HCT116 (cell line): ENCODE measurements at regions not wholly inside any gene's neighbourhood (a gene's known extent, or its start where the extent isn't known, plus 50 kb on each side); places are given as distances from the start of the nearest gene placed in this dataset.

Source experiments
- ATAC-seq: fragments of 200-7000 bp; cut with Tn5 transposase; 2 replicates; pipeline ENCODE4 v1.9.1; 2020; ENCODE audit warnings: mild to moderate bottlenecking, moderate library complexity
- BruUV-seq: library from RNA; stranded (reverse); fragments of 400-500 nt; replicated peaks from 2 replicates; lab custom pipeline; 2021; lab: Mats Ljungman, UMichigan
- CTCF ChIA-PET: fragments of 300-600 bp; sonication (Branson Sonifier 250); formaldehyde crosslinking; loops from one replicate; lab custom pipeline; 2021; ENCODE audit warnings: antibody characterized with exemption; lab: Charles Lee
- POLR2A ChIA-PET: fragments of 300-600, 350-600 bp; sonication (Branson Sonifier 250); formaldehyde crosslinking; loops from one replicate; lab custom pipeline; 2021; ENCODE audit warnings: antibody characterized with exemption; lab: Charles Lee
- RAD21 ChIA-PET, 2 experiments: fragments of 300-600 bp; sonication (Branson Sonifier 250); formaldehyde crosslinking; loops; one replicate each; lab custom pipeline; 2023; ENCODE audit warnings: low total read pairs in 2 of 2; ENCODE audit not compliant: uncharacterized antibody in 2 of 2, unreplicated experiment in 2 of 2, low non-redundant PET in 1 of 2; lab: Charles Lee
- DNase-seq: peaks from one replicate; pipeline ENCODE4 v3.0.0-alpha.2; 2010; ENCODE audit warnings: low read depth, low spot score
- H2AFZ ChIP-seq: fragments of 200-600 bp; shearing (Covaris generic), sonication (generic); 2 replicates; pipeline ENCODE4 v1.6.1; 2017; ENCODE audit warnings: low read depth, mixed run types, mixed read lengths, antibody characterized with exemption, low read length; ENCODE audit not compliant: poor library complexity, severe bottlenecking
- H3K27ac ChIP-seq: 2 replicates; pipeline ENCODE4 v1.5.1; 2012; ENCODE audit warnings: low read depth, low read length
- H3K27me3 ChIP-seq: fragments of 200-600 bp; sonication (generic); 2 replicates; pipeline ENCODE4 v1.6.1; 2016; ENCODE audit warnings: mixed run types, low read length, mixed read lengths; ENCODE audit not compliant: insufficient read depth
- H3K36me3 ChIP-seq, 2 experiments: fragments of 200-500 bp in 1 of 2; fragments of 200-600 bp in 1 of 2; sonication (Bioruptor generic) in 1 of 2; sonication (generic) in 1 of 2; 2 replicates each; pipeline versions ENCODE4 v1.5.1 to v1.6.1; 2014 to 2016; ENCODE audit warnings: low read length in 2 of 2, inconsistent platforms in 1 of 2, mixed read lengths in 1 of 2, mixed run types in 1 of 2; ENCODE audit not compliant: insufficient read depth in 2 of 2, control insufficient read depth in 1 of 2
- H3K4me1 ChIP-seq, 2 experiments: fragments of 200-600 bp in 1 of 2; sonication (generic) in 1 of 2; 2 replicates each; pipeline versions ENCODE4 v1.5.1 to v1.6.1; 2012 to 2017; ENCODE audit warnings: low read length in 2 of 2, inconsistent platforms in 1 of 2, mild to moderate bottlenecking in 1 of 2, mixed read lengths in 1 of 2, mixed run types in 1 of 2, moderate library complexity in 1 of 2; ENCODE audit not compliant: insufficient read depth in 2 of 2, control insufficient read depth in 1 of 2
- H3K4me2 ChIP-seq: fragments of 200-600 bp; sonication (generic); 2 replicates; pipeline ENCODE4 v1.6.1; 2017; ENCODE audit warnings: mixed run types, low read length, mixed read lengths
- H3K4me3 ChIP-seq, 2 experiments: fragments of 200-600 bp in 1 of 2; sonication (generic) in 1 of 2; replicated peaks in 1 of 2; 2 replicates each; pipeline ENCODE4 v1.5.1; 2011 to 2016; ENCODE audit warnings: low read length in 2 of 2, control low read depth in 1 of 2, low read depth in 1 of 2, mild to moderate bottlenecking in 1 of 2, mixed read lengths in 1 of 2, mixed run types in 1 of 2
- H3K79me2 ChIP-seq: fragments of 200-600 bp; sonication (generic); 2 replicates; pipeline ENCODE4 v1.6.1; 2017; ENCODE audit warnings: mild to moderate bottlenecking, mixed run types, low read length, moderate library complexity, mixed read lengths; ENCODE audit not compliant: insufficient read depth
- H3K9ac ChIP-seq: fragments of 200-600 bp; sonication (generic); 2 replicates; pipeline ENCODE4 v1.6.1; 2016; ENCODE audit warnings: low read length, mixed read lengths
- H3K9me2 ChIP-seq: fragments of 200-600 bp; sonication (generic), shearing (Covaris generic); 2 replicates; pipeline ENCODE4 v1.6.1; 2017; ENCODE audit warnings: mixed run types, mild to moderate bottlenecking, moderate library complexity; ENCODE audit not compliant: insufficient read depth
- H3K9me3 ChIP-seq, 2 experiments: fragments of 200-500 bp in 1 of 2; fragments of 200-600 bp in 1 of 2; sonication (Bioruptor generic) in 1 of 2; sonication (generic) in 1 of 2; 2 replicates each; pipeline ENCODE4 v1.6.1; 2014 to 2017; ENCODE audit warnings: low read length in 2 of 2, mixed read lengths in 2 of 2, inconsistent platforms in 1 of 2, low read depth in 1 of 2, mild to moderate bottlenecking in 1 of 2, mixed run types in 1 of 2, moderate library complexity in 1 of 2; ENCODE audit not compliant: control insufficient read depth in 1 of 2, insufficient read depth in 1 of 2
- H4K20me1 ChIP-seq: fragments of 200-600 bp; sonication (generic), shearing (Covaris generic); 2 replicates; pipeline ENCODE4 v1.6.1; 2017; ENCODE audit warnings: mixed run types, mild to moderate bottlenecking, moderate library complexity; ENCODE audit not compliant: insufficient read depth
- ATF3 ChIP-seq: IDR thresholded peaks from 2 replicates; pipeline ENCODE4 v1.6.1; 2012
- CBX3 ChIP-seq: IDR thresholded peaks from 2 replicates; pipeline ENCODE4 v1.6.1; 2012; ENCODE audit warnings: low read depth
- CEBPB ChIP-seq: IDR thresholded peaks from 2 replicates; pipeline ENCODE4 v1.6.1; 2012; ENCODE audit warnings: low read depth
- EGR1 ChIP-seq: IDR thresholded peaks from 2 replicates; pipeline ENCODE4 v1.6.1; 2012; ENCODE audit warnings: low read depth
- ELF1 ChIP-seq: IDR thresholded peaks from 2 replicates; pipeline ENCODE4 v1.6.1; 2012; ENCODE audit warnings: low read depth, borderline replicate concordance
- EZH2 ChIP-seq: fragments of 200-600 bp; sonication (generic); IDR thresholded peaks from 2 replicates; pipeline ENCODE4 v1.6.1; 2017; ENCODE audit warnings: antibody characterized with exemption, mixed run types
- JUND ChIP-seq: IDR thresholded peaks from 2 replicates; pipeline ENCODE4 v1.6.1; 2012
- MAX ChIP-seq: IDR thresholded peaks from 2 replicates; pipeline ENCODE4 v1.6.1; 2012
- POLR2A ChIP-seq: IDR thresholded peaks from 2 replicates; pipeline ENCODE4 v1.7.0; 2011; ENCODE audit warnings: borderline replicate concordance; ENCODE audit not compliant: insufficient read depth, insufficient read length; ENCODE audit errors: extremely low read depth
- POLR2AphosphoS5 ChIP-seq: IDR thresholded peaks from 2 replicates; pipeline ENCODE4 v1.6.1; 2011; ENCODE audit warnings: mild to moderate bottlenecking, low read depth, low read length, moderate library complexity
- RAD21 ChIP-seq: IDR thresholded peaks from 2 replicates; pipeline ENCODE4 v1.6.1; 2012; ENCODE audit warnings: low read depth, mild to moderate bottlenecking
- REST ChIP-seq: IDR thresholded peaks from 2 replicates; pipeline ENCODE4 v1.6.1; 2012; ENCODE audit warnings: low read depth
- SIN3A ChIP-seq: IDR thresholded peaks from 2 replicates; pipeline ENCODE4 v1.6.1; 2012; ENCODE audit warnings: low read depth
- SP1 ChIP-seq: IDR thresholded peaks from 2 replicates; pipeline ENCODE4 v1.6.1; 2012; ENCODE audit warnings: low read depth
- SRF ChIP-seq: IDR thresholded peaks from 2 replicates; pipeline ENCODE4 v1.6.1; 2012; ENCODE audit warnings: low read depth
- TCF7L2 ChIP-seq: IDR thresholded peaks from 2 replicates; pipeline ENCODE4 v1.7.0; 2011; ENCODE audit warnings: borderline replicate concordance, inconsistent platforms; ENCODE audit not compliant: insufficient read depth, insufficient read length; ENCODE audit errors: extremely low read depth
- ZBTB33 ChIP-seq: IDR thresholded peaks from 2 replicates; pipeline ENCODE4 v1.6.1; 2011; ENCODE audit warnings: mild to moderate bottlenecking, low read length, moderate library complexity; ENCODE audit not compliant: insufficient replicate concordance; ENCODE audit errors: extremely low read depth
- ZNF274 ChIP-seq: fragments of 200-500 bp; sonication (Bioruptor generic); IDR thresholded peaks from 2 replicates; pipeline ENCODE4 v1.6.1; 2014; ENCODE audit warnings: mild to moderate bottlenecking, low read depth, low read length, inconsistent platforms
- intact Hi-C: fragments of 100-400 bp; cut with micrococcal nuclease; formaldehyde crosslinking; loops from 2 replicates; pipeline ENCODE4 v1.10.0; 2022

- Histone ChIP-seq H3K4me2 (no peak overlapping the region), H3K9me3 (no peaks in the 10 kb centered on the region; a peak in 1 of 4 replicates), H3K4me1 (no peaks in the 10 kb centered on the region), H3K79me2 (no peaks in the 10 kb centered on the region), H3K9me2 (no peaks in the 10 kb centered on the region)
- TF ChIP-seq JUND (no peak), SRF (no peak), REST (no peak), CBX3 (no peak), ZBTB33 (no peak), POLR2AphosphoS5 (no peak), EZH2 (no peak), CEBPB (no peak), MAX (no peak), ATF3 (no peak), SP1 (no peak), ELF1 (no peak), TCF7L2 (no peak), SIN3A (no peak), ZNF274 (no peak), POLR2A (no peak), EGR1 (no peak), RAD21 (no peak)
- TF ChIP-seq, all 23 proteins: peak for 0
- ChIA-PET POLR2A (no interaction called here), RAD21 (no interaction called here), CTCF (no interaction called here)
- Histone ChIP-seq H3K9ac (no peak overlapping the region), H4K20me1 (no peaks in the 10 kb centered on the region), H2AFZ (no peak overlapping the region), H3K36me3 (no peaks in the 10 kb centered on the region), H3K4me3 (no peak overlapping the region), H3K27me3 (no peaks in the 10 kb centered on the region), H3K27ac (no peak overlapping the region)
- ATAC-seq = no peak
- intact Hi-C loops = no loop called here
- no TSS peak for BruUV-seq
- no peak for DNase-seq
These were observed 249.4 kb upstream of the BOD1L1 start for GRCh38 chr4:13876940-13877339.
